ENCODE measurements at regions not wholly inside any gene's neighbourhood (a gene's known extent, or its start where the extent isn't known, plus 50 kb on each side); places are given as distances from the start of the nearest gene placed in this dataset.

GRCh38 chr6:84360039-84360438 lies 132.6 kb upstream of the CEP162 start:
- no peak for TF ChIP-seq CTCF (IDR thresholded peaks at IDR 0.05; ENCODE audit: low read length)
- no peak for TF ChIP-seq EZH2 (IDR thresholded peaks at IDR 0.05; ENCODE audit: borderline replicate concordance, low read length)
